NCI-H446 treated with DMSO at 0.1 percent for 48 hours (cell line): ENCODE measurements at regions not wholly inside any gene's neighbourhood (a gene's known extent, or its start where the extent isn't known, plus 50 kb on each side); places are given as distances from the start of the nearest gene placed in this dataset.
"Not testable (repeated sequence)": the region's sequence is repeated elsewhere in the genome, so short reads cannot be mapped to it uniquely, and the experiment has no call there.

Experiments
- DNase-seq: peaks from one replicate; lab custom pipeline; 2025; lab: John Stamatoyannopoulos, UW

GRCh38 chr10:9901971-9902370 lies 1115.7 kb upstream of the CELF2 start:
- no peak for DNase-seq

GRCh38 chr10:9910446-9910845 lies 1107.2 kb upstream of the CELF2 start:
- DNase-seq: no peak

- no peak for DNase-seq
Observed at GRCh38 chr10:9911488-9911887, 1106.2 kb upstream of the CELF2 start.

GRCh38 chr10:9913876-9914514 lies 1103.7 kb upstream of the CELF2 start:
- no peak for DNase-seq

- DNase-seq: no peak
Observed at GRCh38 chr10:9921544-9921943, 1096.1 kb upstream of the CELF2 start.

GRCh38 chr10:9922126-9922870 lies 1095.4 kb upstream of the CELF2 start:
- DNase-seq: no peak

- DNase-seq: no peak
Observed at GRCh38 chr10:9926003-9926402, 1091.7 kb upstream of the CELF2 start.

- no peak for DNase-seq
Observed at GRCh38 chr10:9926881-9927280, 1090.8 kb upstream of the CELF2 start.

GRCh38 chr10:9939716-9940115 lies 1078.0 kb upstream of the CELF2 start:
- no peak for DNase-seq

GRCh38 chr10:9944690-9945089 lies 1073.0 kb upstream of the CELF2 start:
- DNase-seq: no peak

- no peak for DNase-seq
Observed at GRCh38 chr10:9950070-9950469, 1067.6 kb upstream of the CELF2 start.

GRCh38 chr10:9951481-9952257 lies 1066.0 kb upstream of the CELF2 start:
- no peak for DNase-seq

GRCh38 chr10:9957351-9957750 lies 1060.3 kb upstream of the CELF2 start:
- DNase-seq: no peak

GRCh38 chr10:9957876-9958275 lies 1059.8 kb upstream of the CELF2 start:
- not testable (repeated sequence) for DNase-seq

GRCh38 chr10:9965341-9965740 lies 1052.3 kb upstream of the CELF2 start:
- peak; percentile 20 for DNase-seq

- DNase-seq: no peak
Observed at GRCh38 chr10:9986786-9987185, 1030.9 kb upstream of the CELF2 start.

- no peak for DNase-seq
Observed at GRCh38 chr10:9987197-9987596, 1030.5 kb upstream of the CELF2 start.

- no peak for DNase-seq
Observed at GRCh38 chr10:9992661-9993060, 1025.0 kb upstream of the CELF2 start.

GRCh38 chr10:9994131-9994530 lies 1023.5 kb upstream of the CELF2 start:
- DNase-seq: no peak

- DNase-seq: no peak
Observed at GRCh38 chr10:9999627-10000026, 1018.0 kb upstream of the CELF2 start.

- DNase-seq: peak; percentile 39
Observed at GRCh38 chr10:10007957-10008356, 1009.7 kb upstream of the CELF2 start.

GRCh38 chr10:10010397-10010796 lies 1007.3 kb upstream of the CELF2 start:
- no peak for DNase-seq

- DNase-seq: no peak
Observed at GRCh38 chr10:10014846-10015245, 1002.8 kb upstream of the CELF2 start.
